Ishikawa (cell line): ENCODE measurements at regions not wholly inside any gene's neighbourhood (a gene's known extent, or its start where the extent isn't known, plus 50 kb on each side); places are given as distances from the start of the nearest gene placed in this dataset.

Experiments
- CEBPB ChIP-seq: IDR thresholded peaks from 2 replicates; pipeline ENCODE4 v1.6.1; 2012
- CREB1 ChIP-seq: IDR thresholded peaks from 2 replicates; pipeline ENCODE4 v1.6.1; 2012; ENCODE audit warnings: low read depth
- EGR1 ChIP-seq: IDR thresholded peaks from 2 replicates; pipeline ENCODE4 v1.6.1; 2012
- EP300 ChIP-seq: IDR thresholded peaks from 2 replicates; pipeline ENCODE4 v1.6.1; 2012; ENCODE audit warnings: borderline replicate concordance
- FOXM1 ChIP-seq: IDR thresholded peaks from 2 replicates; pipeline ENCODE4 v1.6.1; 2012; ENCODE audit warnings: low read depth, borderline replicate concordance
- MAX ChIP-seq: IDR thresholded peaks from 2 replicates; pipeline ENCODE4 v1.6.1; 2012
- NFIC ChIP-seq: IDR thresholded peaks from 2 replicates; pipeline ENCODE4 v1.6.1; 2012
- RAD21 ChIP-seq: IDR thresholded peaks from 2 replicates; pipeline ENCODE4 v1.6.1; 2012; ENCODE audit warnings: low read depth
- REST ChIP-seq: IDR thresholded peaks from 2 replicates; pipeline ENCODE4 v1.6.1; 2012; ENCODE audit warnings: low read depth, mild to moderate bottlenecking
- TAF1 ChIP-seq: IDR thresholded peaks from 2 replicates; pipeline ENCODE4 v1.6.1; 2012; ENCODE audit warnings: low read depth, mild to moderate bottlenecking
- TCF12 ChIP-seq: IDR thresholded peaks from 2 replicates; pipeline ENCODE4 v1.6.1; 2012; ENCODE audit warnings: low read depth
- TEAD4 ChIP-seq: IDR thresholded peaks from 2 replicates; pipeline ENCODE4 v1.6.1; 2012
- USF1 ChIP-seq: IDR thresholded peaks from 2 replicates; pipeline ENCODE4 v1.6.1; 2012
- YY1 ChIP-seq: IDR thresholded peaks from 2 replicates; pipeline ENCODE4 v1.6.1; 2012; ENCODE audit warnings: low read depth
- ZBTB7A ChIP-seq: IDR thresholded peaks from 2 replicates; pipeline ENCODE4 v1.6.1; 2012; ENCODE audit warnings: low read depth

- no peak for TF ChIP-seq EGR1
Observed at GRCh38 chr12:3409662-3410061, 81.3 kb upstream of the PRMT8 start.

- TF ChIP-seq RAD21 (no peak), TAF1 (no peak), TCF12 (no peak), NFIC (no peak), MAX (no peak), FOXM1 (no peak), TEAD4 (no peak), CREB1 (no peak), EGR1 (no peak), CEBPB (no peak), REST (no peak), YY1 (no peak), EP300 (no peak)
Observed at GRCh38 chr12:3416159-3416558, 74.8 kb upstream of the PRMT8 start.

- no peak for TF ChIP-seq REST
- TF ChIP-seq EP300: no peak
- TF ChIP-seq TEAD4: no peak
- TF ChIP-seq YY1: no peak
- TF ChIP-seq USF1: no peak
Observed at GRCh38 chr12:3416670-3417069, 74.3 kb upstream of the PRMT8 start.

GRCh38 chr12:3417113-3417512 lies 73.9 kb upstream of the PRMT8 start:
- TF ChIP-seq NFIC (no peak), FOXM1 (no peak), REST (no peak), CEBPB (no peak), ZBTB7A (no peak), MAX (no peak), USF1 (no peak), YY1 (no peak), TEAD4 (no peak), RAD21 (no peak), CREB1 (no peak), EGR1 (no peak), TCF12 (no peak), TAF1 (no peak), EP300 (no peak)

GRCh38 chr12:3417937-3418462 lies 73.0 kb upstream of the PRMT8 start:
- TF ChIP-seq ZBTB7A (no peak), EP300 (no peak), CEBPB (no peak), TCF12 (no peak), YY1 (no peak), CREB1 (no peak), TAF1 (no peak), RAD21 (no peak), MAX (no peak), EGR1 (no peak), FOXM1 (no peak), NFIC (no peak), REST (no peak)
